Activated CD4-positive, alpha-beta T cell treated with anti-CD3 and anti-CD28 coated beads, Interleukin-2, amount 10 ng/mL, durations not matched to agents 24 days and 14 days (primary cell): ENCODE measurements at regions not wholly inside any gene's neighbourhood (a gene's known extent, or its start where the extent isn't known, plus 50 kb on each side); places are given as distances from the start of the nearest gene placed in this dataset.
A peak's percentile ranks its signal among the peaks of the same experiment; 100 is the strongest.
"Not testable (repeated sequence)": the region's sequence is repeated elsewhere in the genome, so short reads cannot be mapped to it uniquely, and the experiment has no call there.

Experiments
- DNase-seq: peaks from one replicate; pipeline ENCODE4 v3.0.0; 2022
- H3K27ac Mint-ChIP-seq: one replicate; pipeline ENCODE4 v1.8.0; 2022; ENCODE audit warnings: mild to moderate bottlenecking, mixed read lengths
- H3K27me3 Mint-ChIP-seq: one replicate; pipeline ENCODE4 v1.8.0; 2022; ENCODE audit warnings: mixed read lengths
- H3K36me3 Mint-ChIP-seq: one replicate; pipeline ENCODE4 v1.8.0; 2022; ENCODE audit warnings: low read depth, mild to moderate bottlenecking, mixed read lengths
- H3K4me1 Mint-ChIP-seq: one replicate; pipeline ENCODE4 v1.8.0; 2021; ENCODE audit warnings: mixed read lengths
- H3K4me3 Mint-ChIP-seq: one replicate; pipeline ENCODE4 v1.8.0; 2022; ENCODE audit warnings: mild to moderate bottlenecking, moderate library complexity, mixed read lengths
- H3K9me3 Mint-ChIP-seq: one replicate; pipeline ENCODE4 v1.8.0; 2021; ENCODE audit warnings: mixed read lengths
- intact Hi-C: fragments of 100-400 bp; cut with micrococcal nuclease; formaldehyde crosslinking; loops from one replicate; pipeline ENCODE4 v1.15.1; 2023

GRCh38 chr3:177883957-177884356 is 652.3 kb upstream of the KCNMB2 start:
- H3K27me3 Mint-ChIP-seq: no peaks in the 10 kb centered on the region
- H3K27ac Mint-ChIP-seq: no peak overlapping the region

GRCh38 chr3:177885063-177885462 is 651.2 kb upstream of the KCNMB2 start:
- DNase-seq: no peak
- Mint-ChIP-seq H3K36me3 (no peaks in the 10 kb centered on the region), H3K4me1 (peaks cover 12% of the 10 kb centered on the region), H3K27ac (no peak overlapping the region), H3K4me3 (no peak overlapping the region), H3K9me3 (no peaks in the 10 kb centered on the region), H3K27me3 (no peaks in the 10 kb centered on the region)
- intact Hi-C loops: no loop called here

More at GRCh38 chr3:177883957-177884356, 652.3 kb upstream of the KCNMB2 start:
- Mint-ChIP-seq H3K36me3 (no peaks in the 10 kb centered on the region), H3K4me3 (no peak overlapping the region), H3K4me1 (peaks cover 12% of the 10 kb centered on the region), H3K9me3 (peaks cover under 1% of the 10 kb centered on the region)
- intact Hi-C loops: loop anchor here (5.0 kb wide), 3 partner anchors 43 to 113 kb away; no protein-coding TSS in a partner anchor
- no peak for DNase-seq

DNA sequence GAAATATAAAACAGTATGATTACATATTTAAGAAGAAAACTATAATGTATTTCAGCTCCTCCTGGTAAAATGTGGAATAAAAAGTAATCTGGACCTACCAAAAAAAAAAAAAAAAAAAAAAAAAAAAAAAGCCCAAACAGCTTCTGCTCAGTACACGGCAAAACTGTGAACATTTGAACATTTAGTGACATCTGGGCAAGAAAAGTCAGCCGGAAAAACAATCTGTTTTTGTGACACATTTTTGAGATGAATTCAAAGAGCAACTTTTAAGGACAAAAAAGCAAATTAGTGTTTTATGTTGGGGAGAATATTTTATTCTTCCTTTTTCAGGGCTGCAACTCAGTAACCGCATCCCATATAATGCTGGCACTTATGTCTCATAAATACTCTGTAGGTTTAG is 649.7 kb upstream of the KCNMB2 start:
- peaks cover 12% of the 10 kb centered on the region for H3K4me1 Mint-ChIP-seq
- H3K27ac Mint-ChIP-seq: no peak overlapping the region
- peak; percentile 23 for DNase-seq
- no peaks in the 10 kb centered on the region for H3K36me3 Mint-ChIP-seq
- no peaks in the 10 kb centered on the region for H3K27me3 Mint-ChIP-seq
- no peak overlapping the region for H3K4me3 Mint-ChIP-seq
- intact Hi-C loops: no loop called here
- H3K9me3 Mint-ChIP-seq: no peaks in the 10 kb centered on the region

DNA sequence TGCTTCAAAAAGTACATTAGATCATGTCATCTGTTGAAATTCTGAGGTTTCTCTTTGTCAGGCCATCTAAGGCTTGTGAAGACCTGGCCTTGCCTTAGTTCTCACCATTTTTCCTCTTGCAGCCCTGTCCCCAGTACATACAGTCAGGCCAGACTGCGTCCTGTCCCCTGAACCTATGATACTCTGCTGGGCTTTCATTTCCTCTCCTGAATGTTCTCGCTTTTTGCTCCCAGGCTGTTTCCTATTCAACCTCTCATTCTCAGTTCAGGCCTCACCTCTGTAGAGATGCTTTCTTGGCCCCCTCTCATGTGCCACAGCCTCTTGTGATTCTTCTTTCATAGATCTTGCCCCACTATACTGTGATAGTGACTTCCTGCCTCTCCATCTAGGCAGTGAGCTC is 648.8 kb upstream of the KCNMB2 start:
- Mint-ChIP-seq H3K4me3 (no peak overlapping the region), H3K27ac (no peak overlapping the region), H3K4me1 (peaks cover 10% of the 10 kb centered on the region), H3K36me3 (no peaks in the 10 kb centered on the region), H3K9me3 (no peaks in the 10 kb centered on the region), H3K27me3 (no peaks in the 10 kb centered on the region)
- intact Hi-C loops: no loop called here
- DNase-seq: no peak

DNA sequence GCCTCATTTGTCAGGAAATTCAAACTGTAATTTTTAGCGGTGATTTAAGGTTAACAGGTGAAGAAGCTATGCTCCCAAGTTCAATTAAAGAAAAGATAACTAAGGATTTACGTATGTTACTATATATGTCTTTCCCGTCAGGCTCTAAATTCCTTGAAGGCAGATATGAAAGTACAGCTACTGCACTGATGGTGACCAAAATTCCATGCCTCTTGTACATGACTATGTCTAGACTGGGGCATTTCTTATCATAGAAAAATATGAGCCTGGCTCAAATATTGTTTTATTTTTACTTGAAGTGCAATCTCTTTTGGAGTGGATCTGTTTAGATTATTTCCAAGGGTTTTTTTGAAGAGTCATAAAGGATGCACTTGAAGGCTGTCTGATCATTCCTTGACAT is 647.1 kb upstream of the KCNMB2 start:
- H3K36me3 Mint-ChIP-seq: no peaks in the 10 kb centered on the region
- H3K4me1 Mint-ChIP-seq: peaks cover 1% of the 10 kb centered on the region
- intact Hi-C loops: no loop called here

GRCh38 chr3:177889652-177890358 is 646.4 kb upstream of the KCNMB2 start:
- H3K27ac Mint-ChIP-seq: no peak overlapping the region
- H3K36me3 Mint-ChIP-seq: no peaks in the 10 kb centered on the region
- no peaks in the 10 kb centered on the region for H3K4me1 Mint-ChIP-seq
- no peak for DNase-seq
- no peaks in the 10 kb centered on the region for H3K27me3 Mint-ChIP-seq
- H3K9me3 Mint-ChIP-seq: no peaks in the 10 kb centered on the region
- intact Hi-C loops: no loop called here
- H3K4me3 Mint-ChIP-seq: no peak overlapping the region

More for the DNA sequence above, 647.1 kb upstream of the KCNMB2 start:
- Mint-ChIP-seq H3K9me3 (no peaks in the 10 kb centered on the region), H3K27ac (no peak overlapping the region), H3K27me3 (no peaks in the 10 kb centered on the region), H3K4me3 (no peak overlapping the region)
- DNase-seq: no peak

DNA sequence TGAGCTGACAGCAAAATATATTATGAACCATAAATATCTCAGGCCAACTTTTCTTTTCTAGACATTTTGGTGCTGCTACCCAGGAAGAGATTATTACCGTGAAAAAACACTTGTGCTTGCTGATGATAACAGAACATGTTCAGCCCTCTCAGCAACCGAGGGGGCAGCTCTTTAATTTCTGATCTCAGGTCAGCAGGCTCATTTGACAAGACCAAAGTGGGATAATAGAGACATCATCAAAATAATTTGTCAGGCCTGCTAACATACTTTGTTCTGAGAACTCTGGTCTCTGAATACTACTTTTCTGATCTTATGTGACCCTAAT is 645.9 kb upstream of the KCNMB2 start:
- no peaks in the 10 kb centered on the region for H3K27me3 Mint-ChIP-seq
- no peaks in the 10 kb centered on the region for H3K4me1 Mint-ChIP-seq
- no peak overlapping the region for H3K4me3 Mint-ChIP-seq
- no peak overlapping the region for H3K27ac Mint-ChIP-seq
- H3K9me3 Mint-ChIP-seq: no peaks in the 10 kb centered on the region
- DNase-seq: no peak
- intact Hi-C loops: no loop called here
- H3K36me3 Mint-ChIP-seq: no peaks in the 10 kb centered on the region

DNA sequence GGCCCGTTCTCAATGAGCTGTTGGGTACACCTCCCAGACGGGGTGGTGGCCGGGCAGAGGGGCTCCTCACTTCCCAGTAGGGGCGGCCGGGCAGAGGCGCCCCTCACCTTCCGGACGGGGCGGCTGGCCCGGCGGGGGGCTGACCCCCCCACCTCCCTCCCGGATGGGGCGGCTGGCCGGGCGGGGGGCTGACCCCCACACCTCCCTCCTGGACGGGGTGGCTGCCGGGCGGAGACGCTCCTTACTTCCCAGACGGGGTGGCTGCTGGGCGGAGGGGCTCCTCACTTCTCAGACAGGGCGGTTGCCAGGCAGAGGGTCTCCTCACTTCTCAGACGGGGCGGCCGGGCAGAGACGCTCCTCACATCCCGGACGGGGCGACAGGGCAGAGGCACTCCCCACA is 644.7 kb upstream of the KCNMB2 start:
- H3K27me3 Mint-ChIP-seq, H3K9me3 Mint-ChIP-seq, H3K36me3 Mint-ChIP-seq, H3K4me1 Mint-ChIP-seq, intact Hi-C loops, DNase-seq, H3K4me3 Mint-ChIP-seq, H3K27ac Mint-ChIP-seq: not testable (repeated sequence)

- Mint-ChIP-seq H3K36me3 (no peaks in the 10 kb centered on the region), H3K4me1 (no peaks in the 10 kb centered on the region), H3K27ac (no peak overlapping the region), H3K27me3 (no peaks in the 10 kb centered on the region), H3K4me3 (no peak overlapping the region), H3K9me3 (peaks cover 3% of the 10 kb centered on the region)
- no peak for DNase-seq
- intact Hi-C loops: no loop called here
These were observed 642.9 kb upstream of the KCNMB2 start for GRCh38 chr3:177893331-177893730.

- peaks cover 3% of the 10 kb centered on the region for H3K9me3 Mint-ChIP-seq
- no peak overlapping the region for H3K27ac Mint-ChIP-seq
- H3K27me3 Mint-ChIP-seq: no peaks in the 10 kb centered on the region
- no peak for DNase-seq
- no peaks in the 10 kb centered on the region for H3K36me3 Mint-ChIP-seq
- H3K4me3 Mint-ChIP-seq: no peak overlapping the region
- H3K4me1 Mint-ChIP-seq: no peaks in the 10 kb centered on the region
- intact Hi-C loops: no loop called here
These were observed 642.0 kb upstream of the KCNMB2 start for GRCh38 chr3:177894081-177894728.

- H3K9me3 Mint-ChIP-seq: peaks cover 7% of the 10 kb centered on the region
- no peak overlapping the region for H3K27ac Mint-ChIP-seq
- intact Hi-C loops: no loop called here
- no peaks in the 10 kb centered on the region for H3K27me3 Mint-ChIP-seq
- H3K36me3 Mint-ChIP-seq: no peaks in the 10 kb centered on the region
- no peak overlapping the region for H3K4me3 Mint-ChIP-seq
- DNase-seq: no peak
- no peaks in the 10 kb centered on the region for H3K4me1 Mint-ChIP-seq
These were observed 638.1 kb upstream of the KCNMB2 start for GRCh38 chr3:177898185-177898584.

DNA sequence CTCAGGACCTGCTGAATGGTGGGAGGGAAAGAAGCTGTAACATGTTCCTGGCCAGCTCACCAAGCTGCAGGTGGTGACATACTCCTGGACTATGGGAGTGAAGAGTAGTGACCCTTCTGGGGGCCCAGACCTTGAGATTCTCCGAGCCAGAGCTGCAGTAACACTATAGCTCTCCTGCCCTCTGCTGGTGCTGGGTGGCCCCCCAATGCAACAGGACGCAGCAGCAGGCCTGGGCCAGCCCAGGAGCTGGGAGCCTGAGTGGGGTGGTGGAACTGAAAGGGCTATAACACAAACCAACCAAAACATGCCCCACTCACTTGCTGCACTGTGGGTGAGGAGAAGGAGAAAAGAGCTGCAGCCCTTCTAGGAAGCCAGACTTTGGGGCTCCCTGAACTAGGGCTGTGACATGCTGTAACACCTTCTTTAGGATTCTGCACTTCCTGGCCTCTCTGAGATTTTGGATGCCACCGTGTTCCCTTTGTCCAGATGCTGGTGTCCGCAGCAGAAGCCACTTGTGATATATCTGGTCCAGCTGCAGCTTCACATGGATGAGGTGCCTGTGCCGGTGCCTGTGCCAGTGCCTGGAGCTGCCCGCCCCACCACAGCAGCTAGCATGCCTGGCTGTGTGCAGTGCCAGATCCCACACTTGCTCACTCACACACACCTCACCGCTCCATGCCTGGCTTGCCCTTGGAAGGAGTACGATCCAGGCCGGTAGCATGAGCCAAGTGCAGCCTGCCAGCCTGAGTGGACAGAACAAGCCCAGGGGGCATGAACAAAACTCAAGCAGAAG is 636.8 kb upstream of the KCNMB2 start:
- H3K9me3 Mint-ChIP-seq: peaks cover 7% of the 10 kb centered on the region
- no peak overlapping the region for H3K27ac Mint-ChIP-seq
- H3K4me1 Mint-ChIP-seq: no peaks in the 10 kb centered on the region
- H3K4me3 Mint-ChIP-seq: no peak overlapping the region
- H3K27me3 Mint-ChIP-seq: no peaks in the 10 kb centered on the region
- intact Hi-C loops: no loop called here
- no peaks in the 10 kb centered on the region for H3K36me3 Mint-ChIP-seq
- no peak for DNase-seq

- H3K4me3 Mint-ChIP-seq: no peak overlapping the region
- H3K4me1 Mint-ChIP-seq: no peaks in the 10 kb centered on the region
- intact Hi-C loops: no loop called here
- H3K9me3 Mint-ChIP-seq: peaks cover 4% of the 10 kb centered on the region
- no peaks in the 10 kb centered on the region for H3K27me3 Mint-ChIP-seq
- H3K27ac Mint-ChIP-seq: no peak overlapping the region
- no peaks in the 10 kb centered on the region for H3K36me3 Mint-ChIP-seq
- no peak for DNase-seq
These were observed 633.4 kb upstream of the KCNMB2 start for GRCh38 chr3:177902876-177903275.

GRCh38 chr3:177904621-177905020 is 631.6 kb upstream of the KCNMB2 start:
- DNase-seq: no peak
- H3K27me3 Mint-ChIP-seq: no peaks in the 10 kb centered on the region
- H3K9me3 Mint-ChIP-seq: peaks cover 4% of the 10 kb centered on the region
- H3K4me1 Mint-ChIP-seq: no peaks in the 10 kb centered on the region
- H3K27ac Mint-ChIP-seq: no peak overlapping the region
- no peaks in the 10 kb centered on the region for H3K36me3 Mint-ChIP-seq
- H3K4me3 Mint-ChIP-seq: no peak overlapping the region
- intact Hi-C loops: no loop called here
